ENCODE measurements at regions not wholly inside any gene's neighbourhood (a gene's known extent, or its start where the extent isn't known, plus 50 kb on each side); places are given as distances from the start of the nearest gene placed in this dataset.
"Not testable (repeated sequence)": the region's sequence is repeated elsewhere in the genome, so short reads cannot be mapped to it uniquely, and the experiment has no call there.

GRCh38 chr16:59601452-59601851 lies 867.3 kb upstream of the GOT2 start:
- in situ Hi-C loops (cut with HindIII; ENCODE audit: low sequenced_read_pairs), result no loop called here

GRCh38 chr16:59597269-59597668 lies 863.2 kb upstream of the GOT2 start:
- in situ Hi-C loops (cut with HindIII; ENCODE audit: low sequenced_read_pairs), result no loop called here

GRCh38 chr16:59596693-59597092 lies 862.6 kb upstream of the GOT2 start:
- in situ Hi-C loops (cut with HindIII; ENCODE audit: low sequenced_read_pairs), result no loop called here

GRCh38 chr16:59593194-59593661 lies 859.1 kb upstream of the GOT2 start:
- in situ Hi-C loops (cut with HindIII; ENCODE audit: low sequenced_read_pairs), result no loop called here

- in situ Hi-C loops (cut with HindIII; ENCODE audit: low sequenced_read_pairs), result no loop called here
Measured at GRCh38 chr16:59591480-59591879, 857.4 kb upstream of the GOT2 start.

- in situ Hi-C loops (cut with HindIII; ENCODE audit: low sequenced_read_pairs), result no loop called here
Measured at GRCh38 chr16:59590845-59591244, 856.7 kb upstream of the GOT2 start.

GRCh38 chr16:59586331-59586730 lies 852.2 kb upstream of the GOT2 start:
- in situ Hi-C loops (cut with HindIII; ENCODE audit: low sequenced_read_pairs), result no loop called here

- in situ Hi-C loops (cut with HindIII; ENCODE audit: low sequenced_read_pairs), result loop anchor here (5.0 kb wide), 1 partner anchor 72 kb away; no protein-coding TSS in a partner anchor
Measured at GRCh38 chr16:59574296-59574695, 840.2 kb upstream of the GOT2 start.

- in situ Hi-C loops (cut with HindIII; ENCODE audit: low sequenced_read_pairs), result loop anchor here (5.0 kb wide), 1 partner anchor 71 kb away; no protein-coding TSS in a partner anchor
Measured at GRCh38 chr16:59573528-59574271, 839.6 kb upstream of the GOT2 start.

- in situ Hi-C loops (cut with HindIII; ENCODE audit: low sequenced_read_pairs), result no loop called here
Measured at GRCh38 chr16:59567496-59567895, 833.4 kb upstream of the GOT2 start.

GRCh38 chr16:59566446-59566845 lies 832.3 kb upstream of the GOT2 start:
- in situ Hi-C loops (cut with HindIII; ENCODE audit: low sequenced_read_pairs), result no loop called here

GRCh38 chr16:59558679-59559078 lies 824.6 kb upstream of the GOT2 start:
- in situ Hi-C loops (cut with HindIII; ENCODE audit: low sequenced_read_pairs), result no loop called here

GRCh38 chr16:59552164-59552563 lies 818.0 kb upstream of the GOT2 start:
- in situ Hi-C loops (cut with HindIII; ENCODE audit: low sequenced_read_pairs), result no loop called here

- in situ Hi-C loops (cut with HindIII; ENCODE audit: low sequenced_read_pairs), result no loop called here
Measured at GRCh38 chr16:59545721-59546120, 811.6 kb upstream of the GOT2 start.

- in situ Hi-C loops (cut with HindIII; ENCODE audit: low sequenced_read_pairs), result no loop called here
Measured at GRCh38 chr16:59543641-59544040, 809.5 kb upstream of the GOT2 start.

- in situ Hi-C loops (cut with HindIII; ENCODE audit: low sequenced_read_pairs), result no loop called here
Measured at GRCh38 chr16:59540621-59541020, 806.5 kb upstream of the GOT2 start.

- in situ Hi-C loops (cut with HindIII; ENCODE audit: low sequenced_read_pairs), result no loop called here
Measured at GRCh38 chr16:59535298-59535697, 801.2 kb upstream of the GOT2 start.

GRCh38 chr16:59527206-59527997 lies 793.3 kb upstream of the GOT2 start:
- in situ Hi-C loops (cut with HindIII; ENCODE audit: low sequenced_read_pairs), result no loop called here

GRCh38 chr16:59522826-59523225 lies 788.7 kb upstream of the GOT2 start:
- in situ Hi-C loops (cut with HindIII; ENCODE audit: low sequenced_read_pairs), result no loop called here

- in situ Hi-C loops (cut with HindIII; ENCODE audit: low sequenced_read_pairs), result not testable (repeated sequence)
Measured at GRCh38 chr16:59518721-59519120, 784.6 kb upstream of the GOT2 start.

GRCh38 chr16:59514651-59515050 lies 780.5 kb upstream of the GOT2 start:
- in situ Hi-C loops (cut with HindIII; ENCODE audit: low sequenced_read_pairs), result no loop called here

GRCh38 chr16:59510008-59510424 lies 775.9 kb upstream of the GOT2 start:
- in situ Hi-C loops (cut with HindIII; ENCODE audit: low sequenced_read_pairs), result no loop called here

All from DLD1 (cell line).